Epithelial cell of proximal tubule (primary cell): ENCODE measurements at regions not wholly inside any gene's neighbourhood (a gene's known extent, or its start where the extent isn't known, plus 50 kb on each side); places are given as distances from the start of the nearest gene placed in this dataset.

Experiments used
- DNase-seq: peaks from one replicate; pipeline ENCODE4 v3.0.0-alpha.2; 2011; ENCODE audit warnings: low read depth
- H3K4me3 ChIP-seq: 2 replicates; pipeline ENCODE4 v1.5.1; 2011; ENCODE audit warnings: low read depth, mild to moderate bottlenecking, low read length
- CTCF ChIP-seq: conservative IDR thresholded peaks from 2 replicates; pipeline ENCODE4 v1.5.1; 2012; ENCODE audit warnings: low read depth, mild to moderate bottlenecking, low read length

- no peak for DNase-seq
- no peak for TF ChIP-seq CTCF
- no peak overlapping the region for H3K4me3 ChIP-seq
Observed at GRCh38 chr6:25089442-25089841, 153.7 kb upstream of the RIPOR2 start.

- DNase-seq: no peak
- H3K4me3 ChIP-seq: no peak overlapping the region
- TF ChIP-seq CTCF: no peak
Observed at GRCh38 chr6:25094726-25095125, 159.0 kb upstream of the RIPOR2 start.

- no peak overlapping the region for H3K4me3 ChIP-seq
- DNase-seq: no peak
- no peak for TF ChIP-seq CTCF
Observed at GRCh38 chr6:25100288-25100687, 164.5 kb upstream of the RIPOR2 start.

GRCh38 chr6:25103603-25104002 is 167.8 kb upstream of the RIPOR2 start:
- DNase-seq: peak; percentile 45
- no peak for TF ChIP-seq CTCF
- peak overlapping the region; percentile 36 for H3K4me3 ChIP-seq

- no peak for DNase-seq
- TF ChIP-seq CTCF: no peak
Observed at GRCh38 chr6:25105070-25105925, 169.5 kb upstream of the RIPOR2 start.

GRCh38 chr6:25107218-25107617 is 171.5 kb upstream of the RIPOR2 start:
- H3K4me3 ChIP-seq: no peak overlapping the region
- DNase-seq: no peak
- no peak for TF ChIP-seq CTCF

More at GRCh38 chr6:25105070-25105925, 169.5 kb upstream of the RIPOR2 start:
- no peak overlapping the region for H3K4me3 ChIP-seq

GRCh38 chr6:25111782-25112181 is 167.4 kb upstream of the CARMIL1 start:
- DNase-seq: no peak
- H3K4me3 ChIP-seq: no peak overlapping the region
- TF ChIP-seq CTCF: no peak
